GM12872 (cell line): ENCODE measurements at regions not wholly inside any gene's neighbourhood (a gene's known extent, or its start where the extent isn't known, plus 50 kb on each side); places are given as distances from the start of the nearest gene placed in this dataset.

Experiments
- CTCF ChIP-seq: IDR thresholded peaks from 3 replicates; pipeline ENCODE4 v1.5.1; 2011; ENCODE audit warnings: low read depth, mild to moderate bottlenecking, low read length, moderate library complexity; ENCODE audit not compliant: insufficient read depth

GRCh38 chr3:81985996-81986723 is 224.7 kb upstream of the GBE1 start:
- no peak for TF ChIP-seq CTCF

GRCh38 chr3:81983382-81983781 is 221.9 kb upstream of the GBE1 start:
- TF ChIP-seq CTCF = no peak

- no peak for TF ChIP-seq CTCF
Measured at GRCh38 chr3:81980596-81981494, 219.4 kb upstream of the GBE1 start.

GRCh38 chr3:81974751-81975150 is 213.3 kb upstream of the GBE1 start:
- TF ChIP-seq CTCF = no peak

- no peak for TF ChIP-seq CTCF
Measured at GRCh38 chr3:81968658-81969057, 207.2 kb upstream of the GBE1 start.

- no peak for TF ChIP-seq CTCF
Measured at GRCh38 chr3:81967393-81967792, 205.9 kb upstream of the GBE1 start.

- TF ChIP-seq CTCF = no peak
Measured at GRCh38 chr3:81965696-81966095, 204.3 kb upstream of the GBE1 start.
